Activated naive CD8-positive, alpha-beta T cell treated with anti-CD3 and anti-CD28 coated beads, Interleukin-2, amount 50 U/mL, for 16 hours (primary cell): ENCODE measurements at regions not wholly inside any gene's neighbourhood (a gene's known extent, or its start where the extent isn't known, plus 50 kb on each side); places are given as distances from the start of the nearest gene placed in this dataset.

Experiments used
- DNase-seq: peaks from one replicate; pipeline ENCODE4 v3.0.0-alpha.2; 2020; ENCODE audit warnings: low read depth, low spot score

- DNase-seq = no peak
Measured at GRCh38 chr17:77377710-77378235, 237.0 kb downstream of the SEC14L1 start.

GRCh38 chr17:77378318-77379064 lies 237.7 kb downstream of the SEC14L1 start:
- no peak for DNase-seq

DNA sequence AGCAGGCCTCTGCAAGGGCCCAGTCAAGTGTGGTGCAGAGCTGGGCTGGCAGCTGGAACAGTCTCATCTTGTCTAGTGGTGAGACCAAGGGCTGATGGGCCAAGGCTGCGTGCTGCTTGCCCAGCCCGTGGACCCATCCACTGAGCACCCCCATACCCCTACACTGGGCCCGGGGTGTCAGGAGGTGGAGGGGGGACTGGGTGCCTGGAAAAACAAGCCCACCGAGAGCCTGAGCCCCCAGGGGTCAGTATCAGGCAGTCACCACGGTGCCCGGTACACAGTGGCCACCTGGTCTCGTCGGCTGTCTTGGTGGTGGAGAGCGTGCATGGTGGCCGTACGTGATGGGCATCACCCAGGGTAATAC lies 238.3 kb downstream of the SEC14L1 start:
- no peak for DNase-seq

GRCh38 chr17:77379832-77380231 lies 239.1 kb downstream of the SEC14L1 start:
- DNase-seq = no peak

DNA sequence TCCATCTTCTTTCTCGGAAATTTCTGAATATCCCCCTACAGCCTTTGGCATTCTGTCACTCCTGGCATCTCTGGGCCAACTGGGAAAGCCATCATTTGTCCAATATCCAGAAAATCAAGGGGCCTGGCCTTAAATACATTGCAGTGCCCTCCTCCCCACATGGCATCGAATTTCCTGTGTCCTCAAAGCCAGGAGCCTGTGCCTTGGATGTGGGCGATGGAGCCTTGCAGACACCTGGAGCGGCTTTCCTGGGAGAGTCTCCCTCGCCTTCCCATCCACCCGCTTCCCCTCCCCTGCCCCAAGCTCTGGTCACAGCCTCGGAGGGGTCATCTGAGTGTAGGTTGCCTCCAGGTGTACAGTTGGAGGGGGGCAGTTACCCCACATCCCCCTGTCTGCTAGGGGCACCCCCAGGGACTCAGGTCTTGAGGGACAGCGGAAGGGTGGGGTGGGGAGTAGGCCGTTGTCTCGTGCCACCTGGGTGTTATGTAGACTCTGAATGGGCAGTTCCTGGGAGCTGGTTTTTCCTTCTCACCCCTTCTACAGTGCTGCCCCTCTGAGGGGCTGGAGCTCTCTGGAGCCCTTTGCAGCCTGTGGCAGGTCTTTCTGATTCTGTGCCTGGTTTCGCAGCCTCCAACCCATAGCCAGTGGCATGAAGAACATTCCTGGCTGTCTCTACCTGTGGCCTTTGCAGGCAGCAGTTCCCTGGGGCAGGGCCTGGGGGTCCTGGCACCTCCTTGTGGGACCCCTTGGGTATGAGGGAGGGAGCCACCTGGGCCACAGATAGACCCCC lies 239.8 kb downstream of the SEC14L1 start:
- no peak for DNase-seq

- no peak for DNase-seq
Measured at GRCh38 chr17:77381185-77381700, 240.5 kb downstream of the SEC14L1 start.

DNA sequence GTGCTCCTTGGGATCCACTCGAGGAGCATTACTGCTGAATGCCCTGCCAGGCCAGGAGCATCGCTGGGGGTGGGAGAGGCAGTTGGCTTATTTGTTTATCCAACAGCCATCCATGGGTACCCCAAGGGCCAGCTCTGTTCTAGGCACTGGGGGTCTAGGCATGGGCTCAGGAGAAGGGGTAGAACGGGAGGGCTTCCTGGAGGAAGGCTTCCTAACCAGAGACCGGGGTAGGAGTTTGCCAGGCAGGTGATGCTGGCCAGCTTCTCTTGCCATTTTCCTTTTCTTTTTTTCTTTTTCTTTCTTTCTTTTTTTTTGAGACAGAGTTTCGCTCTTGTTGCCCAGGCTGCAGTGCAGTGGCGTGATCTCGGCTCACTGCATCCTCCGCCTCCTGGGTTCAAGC lies 241.0 kb downstream of the SEC14L1 start:
- DNase-seq = no peak

GRCh38 chr17:77382356-77382911 lies 241.7 kb downstream of the SEC14L1 start:
- DNase-seq = no peak

DNA sequence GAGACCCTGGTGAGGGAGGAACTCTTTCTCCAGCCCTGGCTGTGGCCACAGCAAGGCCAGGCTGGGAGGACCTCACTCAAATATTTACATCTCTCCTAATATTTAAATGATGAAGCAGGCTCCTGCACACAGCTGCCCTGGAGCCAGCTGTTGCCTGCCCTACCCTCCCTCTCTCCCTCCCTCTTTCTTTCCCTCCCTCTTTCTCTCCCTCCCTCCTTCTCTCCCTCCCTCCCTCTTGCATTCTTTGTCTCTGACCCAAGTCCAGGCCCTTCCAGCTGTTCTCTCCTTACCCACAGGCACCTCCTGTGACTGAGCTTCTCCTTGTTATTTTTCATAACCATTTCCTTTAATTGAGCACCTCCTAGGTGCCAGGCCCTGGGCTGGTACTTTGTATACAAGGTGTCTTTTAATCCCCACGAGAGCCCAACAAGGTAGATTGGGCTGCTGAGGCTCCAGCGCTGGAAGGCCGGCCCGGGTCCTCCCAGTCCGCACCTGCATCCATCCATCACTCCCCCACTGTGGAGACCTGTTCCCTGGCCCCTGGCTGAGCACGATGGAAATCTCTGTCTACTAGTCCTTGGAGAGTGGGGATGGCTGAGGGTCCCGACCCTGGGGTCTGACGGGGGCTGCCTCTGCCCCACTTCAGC lies 242.3 kb downstream of the SEC14L1 start:
- no peak for DNase-seq

DNA sequence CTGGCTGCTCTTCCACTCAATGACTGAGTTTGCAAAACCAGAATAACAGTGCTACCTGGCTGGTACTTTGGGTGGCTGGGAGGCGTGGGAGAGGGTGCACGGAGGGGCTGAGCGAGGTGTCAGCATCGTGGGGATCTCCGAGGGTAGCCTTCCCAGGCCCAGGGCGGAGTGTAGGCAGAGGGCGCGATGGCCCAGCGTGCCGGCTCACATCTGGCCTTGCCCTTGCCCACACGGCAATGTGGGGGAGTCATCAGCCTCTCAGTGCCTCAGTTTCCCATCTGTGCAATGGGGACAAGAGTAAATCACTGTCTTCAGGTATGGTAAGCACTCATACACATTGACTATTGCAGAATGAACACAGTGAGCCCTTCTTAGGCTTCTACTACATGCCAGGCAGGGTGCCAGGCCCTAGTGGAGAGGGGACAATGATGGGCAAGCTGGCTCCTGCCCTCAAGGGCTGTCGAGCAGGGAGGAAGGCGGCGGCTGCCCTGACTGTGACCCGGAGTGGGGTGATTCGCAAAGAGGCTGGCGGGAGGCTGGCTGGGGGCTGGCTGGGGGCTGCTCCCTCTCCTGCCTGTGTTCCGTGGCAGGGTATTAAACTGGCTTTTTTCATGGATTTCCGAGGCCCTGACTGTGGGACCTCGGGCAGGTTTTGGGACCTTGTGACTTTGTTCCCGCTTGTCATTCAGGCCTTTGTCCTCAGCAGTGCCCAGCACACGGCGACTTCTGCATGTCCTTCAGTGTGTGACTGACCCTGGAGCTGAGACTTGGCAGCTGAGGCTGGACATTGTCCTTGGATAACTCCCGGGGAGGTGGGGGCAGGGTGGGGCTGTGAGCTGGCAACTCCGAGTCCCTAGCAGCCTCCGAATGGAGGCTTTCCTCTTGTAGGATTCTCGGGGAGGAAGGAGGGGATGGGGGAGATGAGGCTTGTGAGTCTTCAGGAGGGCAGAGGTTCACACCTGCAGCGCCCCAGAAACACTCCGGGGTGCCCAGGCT lies 243.1 kb downstream of the SEC14L1 start:
- DNase-seq = no peak

DNA sequence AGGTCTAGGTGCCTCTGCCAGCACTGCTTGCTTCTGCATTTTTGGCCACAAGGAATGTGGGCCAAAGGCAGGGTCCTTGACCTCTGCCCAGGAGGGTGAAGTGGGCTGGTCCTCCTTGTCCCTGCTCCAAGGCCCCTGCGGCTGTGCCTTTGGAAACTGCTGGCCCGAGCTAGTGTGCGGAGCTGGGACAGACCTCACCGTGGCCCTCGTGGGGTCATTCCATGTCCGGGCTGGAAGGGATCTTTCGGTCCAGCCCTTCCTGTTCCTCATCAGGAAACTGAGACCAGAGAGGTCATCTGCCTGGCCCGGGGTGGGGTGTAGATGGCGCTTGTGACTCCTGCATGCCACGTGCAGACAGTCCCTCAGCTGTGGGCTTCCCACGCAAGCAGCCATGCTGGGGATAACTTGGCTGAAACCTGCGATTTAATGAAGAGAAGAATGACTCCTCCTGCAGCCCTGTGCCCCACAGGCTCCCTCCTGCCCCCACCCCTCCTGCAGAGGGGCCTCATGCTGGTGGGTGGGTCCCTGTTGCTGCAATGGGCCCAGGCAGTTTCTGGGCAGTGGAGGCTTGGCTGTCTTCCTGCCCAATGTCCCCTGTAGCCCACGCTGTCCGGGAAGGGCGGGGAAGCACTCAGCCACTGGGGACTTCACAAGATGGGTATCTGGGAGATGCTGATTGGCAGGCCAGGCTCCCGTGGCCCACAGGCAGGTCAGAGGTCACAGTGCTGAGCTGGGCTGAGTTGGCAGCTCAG lies 245.2 kb downstream of the SEC14L1 start:
- no peak for DNase-seq

GRCh38 chr17:77386502-77387192 lies 245.9 kb downstream of the SEC14L1 start:
- no peak for DNase-seq

DNA sequence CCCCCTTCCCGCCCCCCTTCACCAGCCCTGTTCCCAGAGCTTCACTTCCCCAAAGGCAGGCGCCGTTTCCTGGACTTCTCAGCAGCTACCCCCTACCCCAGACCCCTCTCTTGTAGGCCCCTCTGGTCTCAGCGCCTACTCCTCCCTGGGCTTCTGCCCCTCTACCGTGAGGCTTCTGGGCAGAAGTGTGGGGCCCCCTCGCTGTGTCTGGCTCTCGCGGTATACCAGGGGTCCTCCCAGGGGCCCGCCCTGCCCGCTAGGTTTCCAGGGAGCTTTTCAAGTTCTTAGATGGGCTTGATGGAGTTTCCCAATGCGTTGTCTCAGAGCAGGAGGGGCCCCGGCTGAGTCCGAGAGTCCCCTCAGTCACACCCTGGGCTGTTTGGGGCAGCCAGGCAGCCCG lies 247.1 kb downstream of the SEC14L1 start:
- no peak for DNase-seq

GRCh38 chr17:77388384-77389306 lies 247.9 kb downstream of the SEC14L1 start:
- DNase-seq = no peak

GRCh38 chr17:77390870-77391269 lies 250.1 kb downstream of the SEC14L1 start:
- DNase-seq = no peak

GRCh38 chr17:77391668-77392375 lies 251.1 kb downstream of the SEC14L1 start:
- DNase-seq = no peak
